NB4 (cell line): ENCODE measurements at regions not wholly inside any gene's neighbourhood (a gene's known extent, or its start where the extent isn't known, plus 50 kb on each side); places are given as distances from the start of the nearest gene placed in this dataset.

Experiments
- DNase-seq: peaks from one replicate; pipeline ENCODE4 v3.0.0; 2010; ENCODE audit warnings: low read depth
- H3K4me3 ChIP-seq: one replicate; pipeline ENCODE4 v1.5.1; 2011; ENCODE audit warnings: mild to moderate bottlenecking, low read depth, low read length, moderate library complexity
- MYC ChIP-seq: IDR thresholded peaks from 2 replicates; pipeline ENCODE4 v1.6.1; 2011; ENCODE audit warnings: low read depth, low read length
- POLR2A ChIP-seq: IDR thresholded peaks from 2 replicates; pipeline ENCODE4 v1.6.1; 2011; ENCODE audit warnings: mild to moderate bottlenecking; ENCODE audit not compliant: insufficient read length; ENCODE audit errors: extremely low read depth
- TF ChIP-seq, protein P1 (sequence below): IDR thresholded peaks from one replicate; pipeline ENCODE4 v1.5.1; 2012; ENCODE audit warnings: low read depth, low read length
- TF ChIP-seq, protein P2 (sequence below): IDR thresholded peaks from 2 replicates; pipeline ENCODE4 v1.6.1; 2011; ENCODE audit warnings: low read depth, low read length

DNA sequence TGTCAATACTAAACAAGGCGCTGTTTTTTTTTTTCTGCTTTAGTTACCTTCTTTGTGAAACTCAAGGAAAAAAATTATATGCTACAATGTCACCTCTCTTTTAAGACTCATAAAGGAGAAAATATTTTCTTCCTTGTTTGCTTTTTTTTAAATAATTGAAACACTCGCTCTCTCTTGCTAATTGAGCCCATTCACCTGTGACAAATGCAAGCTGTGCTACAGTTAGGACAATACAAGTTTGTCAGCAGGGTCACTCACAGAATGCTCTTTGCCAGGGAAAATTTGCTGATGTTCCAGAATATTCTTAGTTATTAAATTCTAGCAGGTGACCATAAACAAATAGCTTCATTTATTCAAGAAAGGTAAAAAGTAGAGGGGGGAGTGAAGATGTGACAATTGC lies 375.9 kb upstream of the DPPA4 start:
- no peak for DNase-seq
- H3K4me3 ChIP-seq = no peak overlapping the region
- TF ChIP-seq POLR2A (no peak), MYC (no peak)
- TF ChIP-seq, protein P1, sequence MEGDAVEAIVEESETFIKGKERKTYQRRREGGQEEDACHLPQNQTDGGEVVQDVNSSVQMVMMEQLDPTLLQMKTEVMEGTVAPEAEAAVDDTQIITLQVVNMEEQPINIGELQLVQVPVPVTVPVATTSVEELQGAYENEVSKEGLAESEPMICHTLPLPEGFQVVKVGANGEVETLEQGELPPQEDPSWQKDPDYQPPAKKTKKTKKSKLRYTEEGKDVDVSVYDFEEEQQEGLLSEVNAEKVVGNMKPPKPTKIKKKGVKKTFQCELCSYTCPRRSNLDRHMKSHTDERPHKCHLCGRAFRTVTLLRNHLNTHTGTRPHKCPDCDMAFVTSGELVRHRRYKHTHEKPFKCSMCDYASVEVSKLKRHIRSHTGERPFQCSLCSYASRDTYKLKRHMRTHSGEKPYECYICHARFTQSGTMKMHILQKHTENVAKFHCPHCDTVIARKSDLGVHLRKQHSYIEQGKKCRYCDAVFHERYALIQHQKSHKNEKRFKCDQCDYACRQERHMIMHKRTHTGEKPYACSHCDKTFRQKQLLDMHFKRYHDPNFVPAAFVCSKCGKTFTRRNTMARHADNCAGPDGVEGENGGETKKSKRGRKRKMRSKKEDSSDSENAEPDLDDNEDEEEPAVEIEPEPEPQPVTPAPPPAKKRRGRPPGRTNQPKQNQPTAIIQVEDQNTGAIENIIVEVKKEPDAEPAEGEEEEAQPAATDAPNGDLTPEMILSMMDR = no peak
- TF ChIP-seq, protein P2, sequence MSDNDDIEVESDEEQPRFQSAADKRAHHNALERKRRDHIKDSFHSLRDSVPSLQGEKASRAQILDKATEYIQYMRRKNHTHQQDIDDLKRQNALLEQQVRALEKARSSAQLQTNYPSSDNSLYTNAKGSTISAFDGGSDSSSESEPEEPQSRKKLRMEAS = no peak

DNA sequence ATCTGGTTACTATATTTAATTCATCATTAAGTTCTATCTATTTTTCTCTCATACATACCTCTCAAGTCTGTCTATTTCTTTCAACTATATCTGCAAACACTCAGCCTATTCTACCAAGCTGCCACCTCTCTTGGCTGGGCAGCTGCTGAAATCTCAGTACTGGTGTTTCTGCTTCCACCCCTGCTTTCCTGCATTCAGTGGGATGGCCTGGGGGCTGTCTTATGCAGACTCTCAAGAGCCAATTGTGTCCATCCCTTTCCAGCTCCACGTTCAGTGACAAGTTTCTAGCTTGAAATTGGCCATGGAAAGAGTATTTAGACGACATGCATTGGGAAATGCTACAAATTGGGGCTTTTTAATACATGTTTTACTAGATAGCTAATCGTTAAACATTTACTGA lies 378.4 kb upstream of the DPPA4 start:
- TF ChIP-seq MYC (no peak), POLR2A (no peak)
- TF ChIP-seq, protein P2 = no peak
- TF ChIP-seq, protein P1 = no peak
- no peak overlapping the region for H3K4me3 ChIP-seq
- DNase-seq = no peak

DNA sequence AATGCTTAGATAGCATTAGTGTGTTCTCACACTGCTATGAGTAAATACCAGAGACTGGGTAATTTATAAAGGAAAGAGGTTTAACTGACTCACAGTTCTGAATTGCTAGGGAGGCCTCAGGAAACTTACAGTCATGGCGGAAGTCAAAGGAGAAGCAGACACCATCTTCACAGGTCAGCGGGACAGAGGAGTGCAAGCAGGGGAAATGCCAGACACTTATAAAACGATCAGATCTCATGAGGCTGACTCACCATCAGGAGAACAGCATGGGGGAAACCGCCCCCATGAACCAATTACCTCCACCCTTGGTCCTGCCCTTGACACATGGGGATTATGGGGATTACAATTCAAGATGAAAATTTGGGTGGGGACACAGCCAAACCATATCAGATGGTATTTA lies 381.5 kb upstream of the DPPA4 start:
- no peak for TF ChIP-seq POLR2A
- TF ChIP-seq, protein P1 = no peak
- TF ChIP-seq MYC = no peak
- TF ChIP-seq, protein P2 = no peak
- no peak for DNase-seq

DNA sequence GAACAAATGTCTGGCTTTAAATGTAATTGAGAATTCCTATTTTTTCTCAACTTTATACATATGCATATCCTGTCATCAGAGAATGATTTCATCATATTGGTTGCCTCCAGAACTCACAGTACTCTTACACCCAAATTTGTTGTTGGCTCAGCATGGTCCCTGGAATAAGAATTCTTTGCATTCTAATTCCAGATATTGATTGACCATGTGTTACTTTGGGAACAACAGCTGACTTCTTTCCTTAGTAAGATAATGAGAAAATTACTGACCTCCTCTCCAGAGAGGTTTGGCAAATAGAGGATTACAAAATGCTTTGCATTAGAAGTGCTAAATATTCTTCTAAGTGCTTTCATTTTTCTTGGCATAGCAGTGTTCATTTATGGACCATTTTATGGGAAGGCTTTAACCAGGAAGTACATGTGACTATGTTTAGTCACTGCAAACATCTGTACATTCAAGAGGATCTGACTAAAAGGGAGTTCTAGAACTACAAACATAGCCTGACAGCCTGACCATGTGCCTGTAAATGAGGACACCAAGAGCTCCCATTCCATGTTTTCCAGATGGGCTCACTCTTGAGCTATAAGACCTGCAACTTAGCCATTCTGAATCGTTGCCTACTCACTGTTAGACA lies 391.6 kb upstream of the DPPA4 start:
- H3K4me3 ChIP-seq = no peak overlapping the region
- no peak for DNase-seq
- TF ChIP-seq, protein P2 = no peak
- TF ChIP-seq POLR2A = no peak
- no peak for TF ChIP-seq MYC
- TF ChIP-seq, protein P1 = no peak

More for the DNA sequence above, 381.5 kb upstream of the DPPA4 start:
- H3K4me3 ChIP-seq = no peak overlapping the region

DNA sequence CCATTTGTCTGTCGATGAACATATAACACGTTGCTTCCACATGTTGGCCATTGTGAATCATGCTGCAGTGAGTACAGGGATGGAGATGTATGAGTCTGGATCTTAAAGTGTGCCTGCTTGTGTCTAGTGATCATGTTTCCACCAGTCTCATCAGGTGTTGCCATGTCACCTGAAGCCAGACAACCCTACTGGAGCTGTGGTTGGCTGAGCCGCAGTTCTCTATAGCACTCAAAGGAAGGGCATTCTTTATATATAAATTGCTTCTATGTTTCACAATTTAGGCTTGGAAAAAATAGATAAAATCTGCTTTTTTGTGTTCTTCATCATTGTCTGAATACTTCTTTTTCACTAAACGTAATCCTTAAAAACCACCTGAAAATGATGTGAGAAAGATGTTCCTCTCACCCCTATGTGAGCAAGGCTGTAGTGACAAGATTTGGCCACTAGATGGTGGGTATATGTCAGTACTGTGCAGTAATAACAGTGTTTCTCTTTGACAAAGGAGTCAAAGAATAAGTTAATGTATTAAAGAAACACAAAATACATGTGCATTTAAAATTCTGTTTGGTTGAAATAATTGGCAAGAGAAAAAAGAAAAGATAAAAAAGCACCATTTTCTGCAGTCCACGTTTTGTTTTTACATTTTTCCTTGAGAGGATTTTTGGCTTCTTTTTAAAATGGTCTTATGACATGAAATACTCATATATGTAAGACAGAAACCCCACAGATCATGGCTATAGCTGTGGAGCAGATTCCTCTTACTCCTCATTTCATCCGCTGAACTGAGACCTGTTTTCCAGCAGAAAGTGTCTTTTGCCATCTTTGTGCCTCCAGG lies 394.5 kb upstream of the DPPA4 start:
- DNase-seq = peak; percentile 47
- no peak for TF ChIP-seq POLR2A
- TF ChIP-seq, protein P1 = peak; percentile 71

More for the DNA sequence above, 394.5 kb upstream of the DPPA4 start:
- no peak overlapping the region for H3K4me3 ChIP-seq
